Loucy (cell line): ENCODE measurements at regions not wholly inside any gene's neighbourhood (a gene's known extent, or its start where the extent isn't known, plus 50 kb on each side); places are given as distances from the start of the nearest gene placed in this dataset.

Source experiments
- H2AFZ ChIP-seq: fragments of 200-600 bp; sonication (generic); 2 replicates; pipeline ENCODE4 v1.6.0; 2016; ENCODE audit warnings: antibody characterized with exemption, mild to moderate bottlenecking, low read length, moderate library complexity
- H3F3A ChIP-seq: fragments of 200-600 bp; 2 replicates; pipeline ENCODE4 v1.6.0; 2016; ENCODE audit warnings: antibody characterized with exemption, low read depth, mild to moderate bottlenecking
- H3K27me3 ChIP-seq: fragments of 200-600 bp; sonication (generic); 2 replicates; pipeline ENCODE4 v1.6.1; 2014; ENCODE audit warnings: low read length, mild to moderate bottlenecking; ENCODE audit not compliant: insufficient read depth, poor library complexity, severe bottlenecking
- H3K36me3 ChIP-seq: fragments of 200-600 bp; sonication (generic); 2 replicates; pipeline ENCODE4 v1.6.1; 2016; ENCODE audit warnings: low read length; ENCODE audit not compliant: insufficient read depth
- H3K4me1 ChIP-seq: fragments of 200-600 bp; sonication (generic); 2 replicates; pipeline ENCODE4 v1.5.1; 2014; ENCODE audit warnings: low read length, mild to moderate bottlenecking; ENCODE audit not compliant: insufficient read depth, poor library complexity, severe bottlenecking
- H3K4me2 ChIP-seq: fragments of 200-600 bp; sonication (generic); 2 replicates; pipeline ENCODE4 v1.6.0; 2014; ENCODE audit warnings: antibody characterized with exemption, low read length, low read depth, mild to moderate bottlenecking; ENCODE audit not compliant: poor library complexity, severe bottlenecking
- H3K4me3 ChIP-seq: fragments of 200-600 bp; sonication (generic); 2 replicates; pipeline ENCODE4 v1.5.1; 2014; ENCODE audit warnings: low read length, mild to moderate bottlenecking, mixed read lengths; ENCODE audit not compliant: poor library complexity, severe bottlenecking
- H3K79me2 ChIP-seq: fragments of 200-600 bp; sonication (generic); 2 replicates; pipeline ENCODE4 v1.6.1; 2014; ENCODE audit warnings: low read length; ENCODE audit not compliant: insufficient read depth
- H3K9ac ChIP-seq: fragments of 200-600 bp; sonication (generic); 2 replicates; pipeline ENCODE4 v1.6.0; 2014; ENCODE audit warnings: mild to moderate bottlenecking, low read depth, low read length, moderate library complexity; ENCODE audit not compliant: poor library complexity, severe bottlenecking
- H3K9me2 ChIP-seq: fragments of 200-600 bp; sonication (generic); replicated peaks from 2 replicates; pipeline ENCODE4 v1.6.1; 2016; ENCODE audit warnings: low read depth, low read length, mixed read lengths
- H3K9me3 ChIP-seq: fragments of 200-600 bp; sonication (generic); 2 replicates; pipeline ENCODE4 v1.6.1; 2014; ENCODE audit warnings: mild to moderate bottlenecking, antibody characterized with exemption, low read length, low read depth; ENCODE audit not compliant: insufficient read depth
- H4K20me1 ChIP-seq: fragments of 200-600 bp; sonication (generic); 2 replicates; pipeline ENCODE4 v1.6.0; 2014; ENCODE audit warnings: antibody characterized with exemption, low read length, mild to moderate bottlenecking; ENCODE audit not compliant: insufficient read depth, poor library complexity, severe bottlenecking
- EZH2phosphoT487 ChIP-seq: fragments of 200-600 bp; IDR thresholded peaks from 2 replicates; pipeline ENCODE4 v1.6.1; 2018; ENCODE audit warnings: antibody characterized with exemption, mild to moderate bottlenecking, moderate library complexity, borderline replicate concordance
- TF ChIP-seq, protein P1 (sequence below): fragments of 200-600 bp; sonication (generic); conservative IDR thresholded peaks from 2 replicates; pipeline ENCODE4 v1.5.1; 2014; ENCODE audit warnings: mild to moderate bottlenecking, antibody characterized with exemption, low read length

DNA sequence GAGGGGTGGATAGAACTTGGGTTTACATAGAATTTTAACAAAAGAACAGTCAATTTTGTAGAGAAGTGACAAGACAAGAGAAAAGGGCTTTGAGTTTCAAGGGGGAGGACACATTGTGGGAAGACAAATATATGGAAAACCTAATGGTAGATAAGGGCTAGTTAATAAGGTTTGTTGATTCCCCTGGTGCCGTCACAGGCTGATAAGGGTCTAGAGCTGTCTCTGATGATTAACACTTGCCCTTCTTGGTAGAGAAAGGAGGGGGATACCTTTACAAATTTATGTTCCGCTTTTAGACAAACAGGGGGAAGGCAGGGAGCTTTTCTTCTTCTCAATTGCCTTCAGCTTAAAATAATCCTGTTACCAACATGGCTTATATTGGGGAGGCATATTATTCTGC lies 124.3 kb downstream of the ETS2 start:
- Histone ChIP-seq H2AFZ (no peak overlapping the region), H3K27me3 (no peaks in the 10 kb centered on the region), H3K36me3 (no peaks in the 10 kb centered on the region), H3F3A (no peaks in the 10 kb centered on the region), H3K9me3 (no peaks in the 10 kb centered on the region), H4K20me1 (no peaks in the 10 kb centered on the region), H3K4me1 (peaks cover 5% of the 10 kb centered on the region), H3K79me2 (no peaks in the 10 kb centered on the region), H3K9me2 (no peaks in the 10 kb centered on the region), H3K9ac (no peak overlapping the region), H3K4me3 (no peak overlapping the region), H3K4me2 (no peak overlapping the region)
- no peak for TF ChIP-seq EZH2phosphoT487
- TF ChIP-seq, protein P1, sequence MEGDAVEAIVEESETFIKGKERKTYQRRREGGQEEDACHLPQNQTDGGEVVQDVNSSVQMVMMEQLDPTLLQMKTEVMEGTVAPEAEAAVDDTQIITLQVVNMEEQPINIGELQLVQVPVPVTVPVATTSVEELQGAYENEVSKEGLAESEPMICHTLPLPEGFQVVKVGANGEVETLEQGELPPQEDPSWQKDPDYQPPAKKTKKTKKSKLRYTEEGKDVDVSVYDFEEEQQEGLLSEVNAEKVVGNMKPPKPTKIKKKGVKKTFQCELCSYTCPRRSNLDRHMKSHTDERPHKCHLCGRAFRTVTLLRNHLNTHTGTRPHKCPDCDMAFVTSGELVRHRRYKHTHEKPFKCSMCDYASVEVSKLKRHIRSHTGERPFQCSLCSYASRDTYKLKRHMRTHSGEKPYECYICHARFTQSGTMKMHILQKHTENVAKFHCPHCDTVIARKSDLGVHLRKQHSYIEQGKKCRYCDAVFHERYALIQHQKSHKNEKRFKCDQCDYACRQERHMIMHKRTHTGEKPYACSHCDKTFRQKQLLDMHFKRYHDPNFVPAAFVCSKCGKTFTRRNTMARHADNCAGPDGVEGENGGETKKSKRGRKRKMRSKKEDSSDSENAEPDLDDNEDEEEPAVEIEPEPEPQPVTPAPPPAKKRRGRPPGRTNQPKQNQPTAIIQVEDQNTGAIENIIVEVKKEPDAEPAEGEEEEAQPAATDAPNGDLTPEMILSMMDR = no peak

DNA sequence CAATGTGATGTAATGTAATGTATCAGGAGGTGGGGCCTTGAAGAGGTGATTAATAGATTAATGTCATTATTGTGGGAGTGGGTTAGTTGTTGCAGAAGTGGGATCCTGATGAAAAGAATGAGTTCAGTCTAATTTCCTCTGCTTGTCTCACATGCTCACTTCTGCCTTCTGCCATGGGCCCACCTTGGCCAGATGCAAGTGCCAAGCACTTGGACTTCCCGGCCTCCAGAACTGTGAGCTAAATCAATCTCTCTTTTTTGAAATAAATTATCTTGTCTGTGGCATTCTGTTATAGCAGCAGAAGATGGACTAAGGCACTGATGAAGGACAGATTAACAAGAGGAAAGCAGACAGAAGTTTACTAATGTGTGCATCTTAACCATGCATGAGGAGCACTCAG lies 123.9 kb downstream of the ETS2 start:
- Histone ChIP-seq H2AFZ (no peak overlapping the region), H3K36me3 (no peaks in the 10 kb centered on the region), H3K4me3 (no peak overlapping the region), H4K20me1 (no peaks in the 10 kb centered on the region), H3K27me3 (no peaks in the 10 kb centered on the region), H3K9me2 (no peaks in the 10 kb centered on the region), H3K4me2 (no peak overlapping the region), H3K4me1 (peaks cover 5% of the 10 kb centered on the region), H3K79me2 (no peaks in the 10 kb centered on the region), H3K9ac (no peak overlapping the region), H3F3A (no peaks in the 10 kb centered on the region), H3K9me3 (no peaks in the 10 kb centered on the region)
- no peak for TF ChIP-seq EZH2phosphoT487
- TF ChIP-seq, protein P1 = no peak

DNA sequence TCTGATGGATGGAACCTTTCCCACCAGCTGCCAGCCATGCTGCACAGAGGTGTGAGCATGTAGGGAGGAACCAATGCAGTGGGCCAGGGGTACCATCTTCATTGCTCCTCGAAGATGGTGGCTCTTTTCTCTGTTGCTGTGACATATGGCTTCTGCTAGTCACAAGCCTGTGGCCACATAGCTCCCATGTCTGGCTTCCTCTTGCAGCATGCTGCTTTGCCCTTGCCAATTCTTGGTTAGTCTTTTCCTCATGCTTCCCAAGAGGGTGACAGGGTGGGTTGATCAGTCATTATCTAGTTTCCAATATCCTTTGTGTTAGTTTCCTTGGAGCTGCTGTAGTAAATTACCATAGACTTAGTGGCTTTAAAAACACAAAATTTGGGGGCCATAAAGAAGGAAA lies 123.4 kb downstream of the ETS2 start:
- no peaks in the 10 kb centered on the region for H3K79me2 ChIP-seq
- H4K20me1 ChIP-seq = no peaks in the 10 kb centered on the region
- peaks cover 5% of the 10 kb centered on the region for H3K4me1 ChIP-seq
- no peak overlapping the region for H3K9ac ChIP-seq
- no peaks in the 10 kb centered on the region for H3F3A ChIP-seq
- H3K4me3 ChIP-seq = no peak overlapping the region
- H3K27me3 ChIP-seq = no peaks in the 10 kb centered on the region
- no peaks in the 10 kb centered on the region for H3K9me2 ChIP-seq
- no peak overlapping the region for H3K4me2 ChIP-seq
- no peaks in the 10 kb centered on the region for H3K9me3 ChIP-seq
- no peak for TF ChIP-seq EZH2phosphoT487
- TF ChIP-seq, protein P1 = no peak
- no peak overlapping the region for H2AFZ ChIP-seq
- no peaks in the 10 kb centered on the region for H3K36me3 ChIP-seq
